ENCODE measurements at regions not wholly inside any gene's neighbourhood (a gene's known extent, or its start where the extent isn't known, plus 50 kb on each side); places are given as distances from the start of the nearest gene placed in this dataset.

- TF ChIP-seq E2F8 (IDR thresholded peaks at IDR 0.05; ENCODE audit: low read depth, partially characterized antibody) = no peak
- TF ChIP-seq SRF (IDR thresholded peaks at IDR 0.05; ENCODE audit: low read depth in 2 of 2, low read length in 2 of 2) = no peak
- no peak for TF ChIP-seq SMAD1 (IDR thresholded peaks at IDR 0.05; ENCODE audit: low read depth, partially characterized antibody)
- TF ChIP-seq CHD1 (IDR thresholded peaks at IDR 0.05; ENCODE audit: low read depth, low read length) = no peak
- no peak for TF ChIP-seq ZZZ3 (IDR thresholded peaks at IDR 0.05; ENCODE audit: control insufficient read depth, insufficient read length, low read depth)
- no peak for TF ChIP-seq ZBED1 (IDR thresholded peaks at IDR 0.05; ENCODE audit: borderline replicate concordance)
- TF ChIP-seq YY1 (IDR thresholded peaks at IDR 0.05; ENCODE audit: low read depth, low read length) = no peak
- no peak for TF ChIP-seq TCF3 (IDR thresholded peaks at IDR 0.05; ENCODE audit: borderline replicate concordance, insufficient read depth, low read depth, low read length)
- no peak for TF ChIP-seq IRF3 (IDR thresholded peaks at IDR 0.05)
Observed at GRCh38 chr2:59391896-59392295, 1150.8 kb upstream of the FANCL start (continued).

DNA sequence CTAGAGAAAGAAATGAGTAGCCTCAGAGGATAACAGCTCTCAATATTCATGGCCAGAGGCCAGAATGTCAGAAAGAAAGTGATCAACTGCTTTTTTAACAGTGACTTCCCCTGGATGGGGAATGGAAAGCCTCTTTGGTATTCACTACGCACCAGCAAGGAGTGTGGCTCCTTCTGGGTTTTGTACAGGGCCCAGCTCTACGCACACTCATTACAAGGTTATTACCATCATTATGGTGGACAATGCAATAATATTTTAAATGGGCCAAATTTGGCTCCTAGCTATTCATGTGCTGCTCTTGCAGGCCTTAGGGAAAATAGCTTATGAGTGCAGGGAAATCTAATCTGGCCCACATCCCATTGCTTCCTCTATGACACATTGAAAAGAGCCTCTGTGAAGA lies 1149.5 kb upstream of the FANCL start:
- ChIA-PET POLR2A (no interaction called here), SMC1A (ENCODE audit: uncharacterized antibody, unreplicated experiment) (no interaction called here), RAD21 (ENCODE audit: unreplicated experiment) (no interaction called here), CTCF (interaction anchor here (1.2 kb wide), 1 partner anchor 14 kb away, joined by 3 read pairs; no protein-coding TSS in a partner anchor)
- H2AFZ ChIP-seq (ENCODE audit: control insufficient read depth, low read depth, low read length) = no peak overlapping the region
- DNase-seq (ENCODE audit: low read depth, low spot score) (no peak), FAIRE-seq (no peak), ATAC-seq (no peak)
- BruUV-seq (replicated peaks) = no TSS peak
- no peak overlapping the region for H3K4me2 ChIP-seq (ENCODE audit: control insufficient read depth, insufficient read depth)
- no peaks in the 10 kb centered on the region for H3K4me1 ChIP-seq (ENCODE audit: control insufficient read depth, insufficient read depth, low read length)
- H3K4me3 ChIP-seq = no peak overlapping the region
- intact Hi-C loops (cut with micrococcal nuclease; ENCODE audit: unreplicated experiment) = no loop called here
- 30% methylated on average over 2 of the region's 2 CpGs for WGBS (ENCODE audit: insufficient coverage, insufficient replicate concordance, low lambda C conversion rate, missing lambda C conversion rate)
- in situ Hi-C loops (cut with MboI) = no loop called here
- H3K27me3 ChIP-seq (replicated peaks in 1 of 2; ENCODE audit: control insufficient read depth in 2 of 2, insufficient read depth in 2 of 2, low read length in 1 of 2) = no peaks in the 10 kb centered on the region
- no peak overlapping the region for H3K27ac ChIP-seq (ENCODE audit: control insufficient read depth, insufficient read depth)
- no peaks in the 10 kb centered on the region for H3K9me3 ChIP-seq (replicated peaks; ENCODE audit: control insufficient read depth, insufficient read depth, low read length)
- no peaks in the 10 kb centered on the region for H3K79me2 ChIP-seq (ENCODE audit: control insufficient read depth, insufficient read depth, low read length)
- no peak overlapping the region for H3K9ac ChIP-seq (ENCODE audit: control insufficient read depth, insufficient read depth, low read length)
- no peaks in the 10 kb centered on the region for H3K36me3 ChIP-seq (ENCODE audit: control insufficient read depth in 2 of 2, insufficient read depth in 2 of 2, low read length in 1 of 2)
- H4K20me1 ChIP-seq (ENCODE audit: control insufficient read depth, insufficient read depth) = no peaks in the 10 kb centered on the region
- TF ChIP-seq SUPT20H (IDR thresholded peaks at IDR 0.05; ENCODE audit: borderline replicate concordance, control insufficient read depth, low read depth, low read length) = no peak
- TF ChIP-seq NFIC (IDR thresholded peaks at IDR 0.05; ENCODE audit: low read depth, low read length) = no peak
- no peak for TF ChIP-seq MLLT1 (IDR thresholded peaks at IDR 0.05)
- TF ChIP-seq USF1 (IDR thresholded peaks at IDR 0.05; ENCODE audit: borderline replicate concordance, extremely low read length, insufficient read depth, low read depth, low read length) = no peak

All from GM12878 (cell line).